Epithelial cell of esophagus (primary cell): ENCODE measurements at regions not wholly inside any gene's neighbourhood (a gene's known extent, or its start where the extent isn't known, plus 50 kb on each side); places are given as distances from the start of the nearest gene placed in this dataset.

Experiments
- DNase-seq: peaks from one replicate; pipeline ENCODE4 v3.0.0; 2010; ENCODE audit warnings: low read depth
- H3K4me3 ChIP-seq: 2 replicates; pipeline ENCODE4 v1.5.1; 2011; ENCODE audit warnings: mild to moderate bottlenecking, low read length, control low read depth
- TF ChIP-seq, protein P1 (sequence below): IDR thresholded peaks from 2 replicates; pipeline ENCODE4 v1.5.1; 2011; ENCODE audit warnings: low read depth, mild to moderate bottlenecking, low read length, control low read depth, inconsistent platforms; ENCODE audit not compliant: insufficient read depth; ENCODE audit errors: missing control alignments

DNA sequence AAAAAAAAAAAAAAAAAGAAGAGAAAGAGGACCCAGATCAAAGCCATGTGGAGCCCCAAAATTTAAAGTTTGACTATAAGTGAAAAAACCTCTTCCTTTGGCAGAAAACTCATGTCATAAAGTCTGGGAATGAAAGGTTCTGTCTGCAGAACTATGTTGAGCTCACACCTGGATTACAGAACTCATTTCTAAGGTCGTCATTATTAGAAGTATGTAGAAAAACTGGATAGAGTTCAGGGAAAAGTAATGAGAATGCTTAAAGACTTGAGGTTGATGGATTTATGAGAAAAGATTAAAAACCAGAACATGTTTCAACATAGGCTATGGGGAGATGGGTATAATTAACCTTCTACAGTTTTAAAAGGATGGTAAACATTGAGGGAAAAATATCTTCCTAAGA, 90.7 kb upstream of the COL11A1 start:
- TF ChIP-seq, protein P1, sequence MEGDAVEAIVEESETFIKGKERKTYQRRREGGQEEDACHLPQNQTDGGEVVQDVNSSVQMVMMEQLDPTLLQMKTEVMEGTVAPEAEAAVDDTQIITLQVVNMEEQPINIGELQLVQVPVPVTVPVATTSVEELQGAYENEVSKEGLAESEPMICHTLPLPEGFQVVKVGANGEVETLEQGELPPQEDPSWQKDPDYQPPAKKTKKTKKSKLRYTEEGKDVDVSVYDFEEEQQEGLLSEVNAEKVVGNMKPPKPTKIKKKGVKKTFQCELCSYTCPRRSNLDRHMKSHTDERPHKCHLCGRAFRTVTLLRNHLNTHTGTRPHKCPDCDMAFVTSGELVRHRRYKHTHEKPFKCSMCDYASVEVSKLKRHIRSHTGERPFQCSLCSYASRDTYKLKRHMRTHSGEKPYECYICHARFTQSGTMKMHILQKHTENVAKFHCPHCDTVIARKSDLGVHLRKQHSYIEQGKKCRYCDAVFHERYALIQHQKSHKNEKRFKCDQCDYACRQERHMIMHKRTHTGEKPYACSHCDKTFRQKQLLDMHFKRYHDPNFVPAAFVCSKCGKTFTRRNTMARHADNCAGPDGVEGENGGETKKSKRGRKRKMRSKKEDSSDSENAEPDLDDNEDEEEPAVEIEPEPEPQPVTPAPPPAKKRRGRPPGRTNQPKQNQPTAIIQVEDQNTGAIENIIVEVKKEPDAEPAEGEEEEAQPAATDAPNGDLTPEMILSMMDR = no peak
- H3K4me3 ChIP-seq = no peak overlapping the region
- DNase-seq = no peak

DNA sequence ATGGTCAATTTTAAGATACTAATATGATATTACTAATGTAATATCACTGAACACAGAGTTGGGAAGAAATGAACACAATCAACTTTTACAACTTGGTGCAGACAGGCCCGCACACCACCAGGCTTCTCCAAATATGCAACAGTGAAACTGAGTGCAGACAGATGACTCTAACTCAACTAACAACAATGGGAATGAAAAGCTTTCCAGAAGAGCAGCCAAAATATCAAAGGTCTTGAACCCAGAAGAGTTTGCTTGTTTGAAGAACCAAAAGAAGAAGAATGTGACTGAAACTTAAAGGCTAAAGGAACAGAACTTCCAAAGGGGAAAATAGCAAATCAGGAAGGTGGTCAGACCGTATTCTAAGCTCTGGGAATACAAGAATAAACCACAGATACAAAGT, 89.8 kb upstream of the COL11A1 start:
- H3K4me3 ChIP-seq = no peak overlapping the region
- no peak for DNase-seq
- TF ChIP-seq, protein P1 = no peak

DNA sequence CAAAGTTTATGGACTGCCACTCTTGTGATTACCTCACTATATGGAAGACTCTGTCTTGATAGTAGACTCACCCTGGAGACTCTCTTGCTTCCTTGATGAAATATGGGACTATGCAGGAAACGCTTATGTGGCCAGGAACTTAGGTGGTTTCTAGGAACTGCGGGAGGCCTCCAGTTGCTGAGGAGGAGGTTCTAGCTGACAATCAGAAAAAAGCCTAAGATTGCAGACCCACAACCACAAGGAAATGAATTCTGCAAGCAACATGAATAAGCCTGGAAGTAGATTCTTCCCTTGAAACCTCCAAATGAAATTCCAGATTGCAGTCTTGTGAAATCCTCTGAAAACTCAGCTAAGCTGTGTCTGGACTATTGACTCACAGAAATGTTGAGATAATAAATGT, 88.9 kb upstream of the COL11A1 start:
- TF ChIP-seq, protein P1 = no peak
- H3K4me3 ChIP-seq = no peak overlapping the region
- peak; percentile 38 for DNase-seq

DNA sequence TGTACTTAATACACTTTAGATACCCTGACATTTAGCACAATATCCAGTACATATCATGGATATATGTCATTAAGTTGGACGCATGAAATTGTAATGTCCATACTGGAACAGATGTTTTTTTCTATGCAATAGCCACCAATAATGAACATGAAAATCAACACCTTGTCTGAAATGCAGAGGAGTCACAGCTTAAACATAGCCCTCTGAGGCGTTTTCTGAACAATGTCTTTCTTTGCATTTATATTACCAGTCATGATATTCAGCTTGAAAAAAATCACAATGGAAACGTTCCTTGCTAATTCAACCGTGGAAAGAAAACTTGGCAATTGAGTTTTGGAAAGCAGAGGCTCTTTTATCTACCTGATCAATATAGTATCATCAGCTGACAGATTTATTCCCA, 86.7 kb upstream of the COL11A1 start:
- TF ChIP-seq, protein P1 = no peak
- no peak overlapping the region for H3K4me3 ChIP-seq
- DNase-seq = no peak

DNA sequence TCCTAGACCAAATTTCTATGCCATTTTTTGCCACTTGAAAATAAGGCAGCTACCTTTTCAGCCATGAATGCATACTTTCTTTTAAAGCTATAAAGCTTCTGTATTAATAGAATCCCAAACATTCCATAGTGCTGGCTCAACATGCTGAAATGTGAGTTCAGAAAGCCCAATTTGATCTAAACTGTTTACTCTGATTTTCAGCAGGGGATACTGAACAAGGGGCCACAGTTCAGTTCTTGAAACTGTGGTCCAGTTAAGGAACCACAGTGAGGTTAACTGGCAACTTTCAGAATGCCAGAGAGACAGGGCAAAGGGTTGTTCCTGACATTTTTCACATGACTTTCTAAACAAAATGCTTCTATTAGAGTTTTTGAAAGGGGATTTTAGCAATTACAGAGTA, 85.7 kb upstream of the COL11A1 start:
- no peak overlapping the region for H3K4me3 ChIP-seq
- TF ChIP-seq, protein P1 = no peak
- DNase-seq = no peak

DNA sequence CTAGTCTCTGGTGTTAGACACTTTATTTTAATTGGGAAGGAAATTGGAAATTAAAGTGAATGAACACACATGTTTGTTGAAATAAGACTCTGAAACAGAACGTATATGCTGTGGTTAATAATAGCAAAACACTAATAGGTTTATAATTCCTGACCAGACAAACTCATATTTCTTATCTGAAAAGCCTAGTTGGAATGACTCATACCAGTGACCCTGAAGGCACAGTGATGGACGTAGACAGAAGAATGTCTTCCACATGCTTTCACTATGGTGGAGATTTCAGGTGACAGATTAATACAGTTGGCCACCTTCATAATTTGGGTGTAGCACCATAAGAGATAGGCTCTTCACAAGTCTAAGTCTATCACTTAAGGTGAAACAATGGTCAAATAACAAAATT, 83.0 kb upstream of the COL11A1 start:
- TF ChIP-seq, protein P1 = no peak
- H3K4me3 ChIP-seq = no peak overlapping the region
- peak; percentile 2 for DNase-seq

DNA sequence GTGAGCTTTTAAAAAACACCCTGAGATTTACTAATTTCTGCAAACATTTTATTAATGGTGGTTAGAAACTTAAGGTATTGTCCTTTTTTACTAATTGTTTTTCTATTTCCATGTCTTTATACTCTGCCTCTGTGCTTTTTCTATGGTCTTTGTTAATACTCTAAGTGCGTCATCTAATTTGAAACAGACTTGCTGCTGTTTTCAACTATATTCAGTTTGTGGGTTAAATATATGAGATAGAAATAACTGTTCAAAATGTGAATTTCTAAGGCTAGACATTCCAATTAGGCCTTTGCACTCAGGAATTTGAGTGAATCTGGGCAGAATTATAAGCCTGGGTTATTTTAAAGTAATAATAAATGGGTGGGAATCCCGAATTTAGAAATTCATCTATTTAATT, 82.4 kb upstream of the COL11A1 start:
- no peak overlapping the region for H3K4me3 ChIP-seq
- no peak for DNase-seq
- TF ChIP-seq, protein P1 = no peak
